ENCODE measurements at regions not wholly inside any gene's neighbourhood (a gene's known extent, or its start where the extent isn't known, plus 50 kb on each side); places are given as distances from the start of the nearest gene placed in this dataset.
A peak's percentile ranks its signal among the peaks of the same experiment; 100 is the strongest.

- no peak for DNase-seq
- peaks cover 17% of the 10 kb centered on the region for H3K4me1 ChIP-seq
- no peak overlapping the region for H3K4me3 ChIP-seq
- H3K27me3 ChIP-seq (ENCODE audit: low read depth), result peaks cover 11% of the 10 kb centered on the region
- intact Hi-C loops (cut with micrococcal nuclease), result no loop called here
- H3K9me3 ChIP-seq (replicated peaks), result no peaks in the 10 kb centered on the region
- H3K36me3 ChIP-seq, result no peaks in the 10 kb centered on the region
- no peak overlapping the region for H3K27ac ChIP-seq (replicated peaks)
- TF ChIP-seq, protein P1, sequence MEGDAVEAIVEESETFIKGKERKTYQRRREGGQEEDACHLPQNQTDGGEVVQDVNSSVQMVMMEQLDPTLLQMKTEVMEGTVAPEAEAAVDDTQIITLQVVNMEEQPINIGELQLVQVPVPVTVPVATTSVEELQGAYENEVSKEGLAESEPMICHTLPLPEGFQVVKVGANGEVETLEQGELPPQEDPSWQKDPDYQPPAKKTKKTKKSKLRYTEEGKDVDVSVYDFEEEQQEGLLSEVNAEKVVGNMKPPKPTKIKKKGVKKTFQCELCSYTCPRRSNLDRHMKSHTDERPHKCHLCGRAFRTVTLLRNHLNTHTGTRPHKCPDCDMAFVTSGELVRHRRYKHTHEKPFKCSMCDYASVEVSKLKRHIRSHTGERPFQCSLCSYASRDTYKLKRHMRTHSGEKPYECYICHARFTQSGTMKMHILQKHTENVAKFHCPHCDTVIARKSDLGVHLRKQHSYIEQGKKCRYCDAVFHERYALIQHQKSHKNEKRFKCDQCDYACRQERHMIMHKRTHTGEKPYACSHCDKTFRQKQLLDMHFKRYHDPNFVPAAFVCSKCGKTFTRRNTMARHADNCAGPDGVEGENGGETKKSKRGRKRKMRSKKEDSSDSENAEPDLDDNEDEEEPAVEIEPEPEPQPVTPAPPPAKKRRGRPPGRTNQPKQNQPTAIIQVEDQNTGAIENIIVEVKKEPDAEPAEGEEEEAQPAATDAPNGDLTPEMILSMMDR (IDR thresholded peaks at IDR 0.05; ENCODE audit: borderline replicate concordance), result no peak
Observed at GRCh38 chr9:134266418-134266817, 59.8 kb upstream of the RXRA start.

- peak overlapping the region; percentile 83 for H3K27ac ChIP-seq (replicated peaks)
Observed at GRCh38 chr9:134267305-134267880, 58.9 kb upstream of the RXRA start.

DNA sequence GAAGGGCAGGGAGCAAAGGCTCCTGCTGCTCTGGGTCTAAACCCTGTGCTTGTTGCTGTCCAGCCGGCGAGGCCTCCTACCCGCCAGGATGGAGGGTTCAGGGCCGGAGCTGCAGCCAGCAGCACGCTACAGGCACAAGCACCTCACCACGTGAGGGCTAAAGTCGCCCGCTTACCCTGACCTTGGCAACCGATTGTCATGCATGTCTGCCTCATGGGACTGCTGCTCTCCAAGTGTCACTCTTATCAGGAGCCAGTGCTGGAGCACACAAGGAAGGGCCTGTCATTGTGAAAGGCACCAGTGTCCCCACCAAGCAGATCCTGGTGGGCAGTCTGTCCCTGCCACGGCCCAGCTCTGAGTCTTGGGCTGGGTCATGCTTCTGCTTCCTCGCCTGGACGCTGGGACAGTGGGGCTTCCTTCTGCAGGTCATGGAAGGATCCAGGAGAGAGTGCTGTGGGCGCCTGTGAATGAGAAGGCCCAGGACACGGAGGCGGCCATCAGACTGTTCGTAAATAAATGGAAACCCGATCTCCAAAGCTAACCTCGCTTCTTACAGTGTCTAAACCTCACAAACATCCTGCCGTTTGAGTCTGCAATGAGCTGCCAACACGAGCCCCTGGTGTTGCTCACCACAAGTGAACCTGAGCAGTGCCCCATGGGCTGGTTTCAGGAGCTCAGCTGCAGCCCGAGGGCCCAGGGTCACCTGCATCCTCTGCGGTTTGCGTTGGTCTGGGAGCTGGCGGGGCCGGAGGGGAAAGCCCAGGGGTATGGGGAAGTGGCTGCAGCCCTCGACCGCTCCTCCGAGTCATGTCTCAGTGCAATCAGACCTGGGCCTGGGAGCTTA lies 58.2 kb upstream of the RXRA start:
- peaks cover 11% of the 10 kb centered on the region for H3K27me3 ChIP-seq (ENCODE audit: low read depth)
- no peak overlapping the region for H3K4me3 ChIP-seq
- H3K36me3 ChIP-seq, result no peaks in the 10 kb centered on the region
- TF ChIP-seq, protein P1 (IDR thresholded peaks at IDR 0.05; ENCODE audit: borderline replicate concordance), result no peak
- peak; percentile 56 for DNase-seq
- intact Hi-C loops (cut with micrococcal nuclease), result no loop called here
- H3K4me1 ChIP-seq, result peaks cover 17% of the 10 kb centered on the region
- no peaks in the 10 kb centered on the region for H3K9me3 ChIP-seq (replicated peaks)
- H3K27ac ChIP-seq (replicated peaks), result peak overlapping the region; percentile 83

More at GRCh38 chr9:134267305-134267880, 58.9 kb upstream of the RXRA start:
- Histone ChIP-seq H3K4me1 (peaks cover 17% of the 10 kb centered on the region), H3K27me3 (ENCODE audit: low read depth) (peaks cover 11% of the 10 kb centered on the region), H3K4me3 (no peak overlapping the region), H3K9me3 (replicated peaks) (no peaks in the 10 kb centered on the region), H3K36me3 (no peaks in the 10 kb centered on the region)
- intact Hi-C loops (cut with micrococcal nuclease), result no loop called here
- TF ChIP-seq, protein P1 (IDR thresholded peaks at IDR 0.05; ENCODE audit: borderline replicate concordance), result peak; percentile 42
- no peak for DNase-seq

GRCh38 chr9:134268747-134269146 lies 57.5 kb upstream of the RXRA start:
- no peak for DNase-seq
- no peak overlapping the region for H3K4me3 ChIP-seq
- peaks cover 11% of the 10 kb centered on the region for H3K27me3 ChIP-seq (ENCODE audit: low read depth)
- intact Hi-C loops (cut with micrococcal nuclease), result no loop called here
- H3K27ac ChIP-seq (replicated peaks), result peak overlapping the region; percentile 83
- H3K4me1 ChIP-seq, result peaks cover 17% of the 10 kb centered on the region
- H3K36me3 ChIP-seq, result no peaks in the 10 kb centered on the region
- no peaks in the 10 kb centered on the region for H3K9me3 ChIP-seq (replicated peaks)
- TF ChIP-seq, protein P1 (IDR thresholded peaks at IDR 0.05; ENCODE audit: borderline replicate concordance), result no peak

DNA sequence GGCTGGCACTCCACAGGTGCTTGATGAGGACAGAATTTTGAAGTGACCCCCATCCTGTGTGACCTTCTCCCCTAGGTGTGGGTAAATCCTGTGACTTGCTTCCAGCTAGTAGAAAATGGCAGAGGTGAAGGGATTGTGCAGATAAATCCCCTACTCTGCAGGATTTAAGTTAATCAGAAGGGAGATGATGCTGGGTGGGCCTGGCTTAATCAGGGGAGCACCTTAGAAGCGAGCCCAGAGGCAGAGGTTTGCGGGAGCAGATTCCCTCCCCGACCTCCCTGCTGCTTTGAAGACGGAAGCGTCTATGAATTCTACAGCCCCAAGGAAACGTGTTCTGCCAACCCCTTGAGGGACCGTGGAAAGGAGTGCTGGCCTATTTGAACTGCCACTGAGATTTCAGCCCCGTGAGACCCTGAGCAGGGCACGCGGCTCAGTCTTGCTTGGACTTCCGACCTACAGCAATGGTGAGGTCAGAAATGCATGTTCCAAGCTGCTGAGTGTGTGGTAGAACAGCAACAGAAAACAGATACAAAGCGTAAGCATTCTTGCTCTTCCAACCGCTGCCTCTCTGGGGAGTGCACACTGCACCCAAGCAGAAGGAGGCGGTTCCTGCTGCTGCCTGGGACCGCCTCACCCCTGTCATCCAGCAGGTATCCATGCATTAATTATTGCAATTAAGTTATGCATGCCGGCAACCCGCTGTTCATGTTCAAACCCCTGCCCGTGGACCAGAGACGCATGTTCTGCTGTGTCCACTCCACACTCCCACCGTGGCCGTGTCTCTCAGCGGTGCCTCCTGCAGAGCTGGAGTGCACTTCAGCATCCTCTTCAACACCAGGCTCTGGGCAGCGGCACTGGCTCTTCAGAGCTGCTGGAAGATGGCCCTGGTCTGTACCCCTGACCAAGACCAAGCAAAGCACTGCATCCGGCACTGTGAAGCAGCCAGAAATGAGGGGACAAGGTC lies 54.6 kb upstream of the RXRA start:
- intact Hi-C loops (cut with micrococcal nuclease), result no loop called here
- DNase-seq, result no peak
- no peaks in the 10 kb centered on the region for H3K9me3 ChIP-seq (replicated peaks)
- no peak overlapping the region for H3K27ac ChIP-seq (replicated peaks)
- no peak overlapping the region for H3K4me3 ChIP-seq
- TF ChIP-seq, protein P1 (IDR thresholded peaks at IDR 0.05; ENCODE audit: borderline replicate concordance), result no peak
- peaks cover 17% of the 10 kb centered on the region for H3K4me1 ChIP-seq
- no peaks in the 10 kb centered on the region for H3K36me3 ChIP-seq
- peaks cover 24% of the 10 kb centered on the region for H3K27me3 ChIP-seq (ENCODE audit: low read depth)
